ENCODE measurements at regions not wholly inside any gene's neighbourhood (a gene's known extent, or its start where the extent isn't known, plus 50 kb on each side); places are given as distances from the start of the nearest gene placed in this dataset.

DNA sequence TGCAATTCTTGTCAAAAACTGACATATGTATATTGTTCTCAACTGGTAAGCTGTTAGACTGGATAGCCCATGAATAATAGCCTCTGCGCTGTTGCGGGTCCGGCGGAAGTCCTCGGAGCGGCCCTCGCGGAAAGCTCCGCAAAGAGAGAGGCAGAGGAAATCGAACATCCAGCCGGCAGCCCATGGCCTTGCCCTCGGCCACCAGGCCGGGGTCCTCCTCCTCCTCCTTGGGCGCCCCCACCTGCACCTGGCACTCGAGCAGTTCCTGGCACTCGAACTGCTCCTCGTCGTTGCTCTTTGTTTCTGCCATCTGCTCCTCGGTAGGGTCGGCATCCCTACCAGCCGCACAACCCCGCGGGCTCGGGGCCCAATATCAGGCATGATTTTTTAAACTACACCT, 1176.3 kb downstream of the PCDH18 start (continued):
- TF ChIP-seq, protein P1, sequence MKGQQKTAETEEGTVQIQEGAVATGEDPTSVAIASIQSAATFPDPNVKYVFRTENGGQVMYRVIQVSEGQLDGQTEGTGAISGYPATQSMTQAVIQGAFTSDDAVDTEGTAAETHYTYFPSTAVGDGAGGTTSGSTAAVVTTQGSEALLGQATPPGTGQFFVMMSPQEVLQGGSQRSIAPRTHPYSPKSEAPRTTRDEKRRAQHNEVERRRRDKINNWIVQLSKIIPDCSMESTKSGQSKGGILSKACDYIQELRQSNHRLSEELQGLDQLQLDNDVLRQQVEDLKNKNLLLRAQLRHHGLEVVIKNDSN (IDR thresholded peaks at IDR 0.05; ENCODE audit: borderline replicate concordance, extremely low read length, insufficient read depth, low read depth, low read length), result no peak
- no peak for TF ChIP-seq RELB (IDR thresholded peaks at IDR 0.05; ENCODE audit: low read depth)

DNA sequence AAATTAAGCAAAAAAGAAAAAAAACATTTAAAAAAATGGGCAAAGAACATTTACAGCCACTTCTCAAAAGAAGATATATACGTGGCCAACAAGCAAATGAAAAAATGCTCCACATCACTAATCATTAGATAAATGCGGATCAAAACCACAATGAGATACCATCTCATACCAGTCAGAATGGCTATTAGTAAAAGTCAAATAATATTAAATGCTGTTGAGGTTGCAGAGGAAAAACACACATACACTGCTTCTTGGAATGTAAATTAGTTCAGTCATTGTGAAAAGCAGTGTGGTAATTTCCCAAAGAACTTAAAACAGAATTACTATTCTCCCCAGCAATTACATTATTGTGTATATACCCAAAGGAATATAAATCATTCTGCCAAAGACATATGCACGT, 1189.0 kb downstream of the PCDH18 start:
- no TSS peak for BruUV-seq (replicated peaks)
- RAD21 ChIA-PET (ENCODE audit: unreplicated experiment), result no interaction called here
- 52% methylated on average over 3 of the region's 3 CpGs for WGBS (ENCODE audit: insufficient coverage, insufficient replicate concordance, low lambda C conversion rate, missing lambda C conversion rate)

GRCh38 chr4:136342666-136343065, 1189.6 kb downstream of the PCDH18 start:
- WGBS (ENCODE audit: insufficient coverage, insufficient replicate concordance, low lambda C conversion rate, missing lambda C conversion rate), result 2% methylated on average over 3 of the region's 3 CpGs
- FAIRE-seq (no peak), ATAC-seq (no peak), DNase-seq (ENCODE audit: low read depth, low spot score) (no peak)
- ChIA-PET POLR2A (no interaction called here), SMC1A (ENCODE audit: uncharacterized antibody, unreplicated experiment) (no interaction called here), RAD21 (ENCODE audit: unreplicated experiment) (no interaction called here), CTCF (no interaction called here)
- intact Hi-C loops (cut with micrococcal nuclease; ENCODE audit: unreplicated experiment) (no loop called here), in situ Hi-C loops (cut with MboI) (no loop called here)
- Histone ChIP-seq H4K20me1 (ENCODE audit: control insufficient read depth, insufficient read depth) (no peaks in the 10 kb centered on the region), H3K79me2 (ENCODE audit: control insufficient read depth, insufficient read depth, low read length) (no peaks in the 10 kb centered on the region), H3K27me3 (replicated peaks in 1 of 2; ENCODE audit: control insufficient read depth in 2 of 2, insufficient read depth in 2 of 2, low read length in 1 of 2) (no peaks in the 10 kb centered on the region), H2AFZ (ENCODE audit: control insufficient read depth, low read depth, low read length) (no peak overlapping the region), H3K4me1 (ENCODE audit: control insufficient read depth, insufficient read depth, low read length) (no peaks in the 10 kb centered on the region), H3K27ac (ENCODE audit: control insufficient read depth, insufficient read depth) (no peak overlapping the region), H3K9me3 (replicated peaks; ENCODE audit: control insufficient read depth, insufficient read depth, low read length) (no peaks in the 10 kb centered on the region), H3K4me2 (ENCODE audit: control insufficient read depth, insufficient read depth) (no peak overlapping the region), H3K4me3 (no peak overlapping the region), H3K9ac (ENCODE audit: control insufficient read depth, insufficient read depth, low read length) (no peak overlapping the region), H3K36me3 (ENCODE audit: control insufficient read depth in 2 of 2, insufficient read depth in 2 of 2, low read length in 1 of 2) (no peaks in the 10 kb centered on the region)
- BruUV-seq (replicated peaks), result no TSS peak
- no peak for TF ChIP-seq HDAC6 (IDR thresholded peaks at IDR 0.05; ENCODE audit: unreplicated experiment)
- TF ChIP-seq, protein P2, sequence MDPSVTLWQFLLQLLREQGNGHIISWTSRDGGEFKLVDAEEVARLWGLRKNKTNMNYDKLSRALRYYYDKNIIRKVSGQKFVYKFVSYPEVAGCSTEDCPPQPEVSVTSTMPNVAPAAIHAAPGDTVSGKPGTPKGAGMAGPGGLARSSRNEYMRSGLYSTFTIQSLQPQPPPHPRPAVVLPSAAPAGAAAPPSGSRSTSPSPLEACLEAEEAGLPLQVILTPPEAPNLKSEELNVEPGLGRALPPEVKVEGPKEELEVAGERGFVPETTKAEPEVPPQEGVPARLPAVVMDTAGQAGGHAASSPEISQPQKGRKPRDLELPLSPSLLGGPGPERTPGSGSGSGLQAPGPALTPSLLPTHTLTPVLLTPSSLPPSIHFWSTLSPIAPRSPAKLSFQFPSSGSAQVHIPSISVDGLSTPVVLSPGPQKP (IDR thresholded peaks at IDR 0.05; ENCODE audit: low read depth, low read length), result no peak
- TF ChIP-seq ZZZ3 (IDR thresholded peaks at IDR 0.05; ENCODE audit: control insufficient read depth, insufficient read length, low read depth), result no peak
- TF ChIP-seq E2F4 (IDR thresholded peaks at IDR 0.05; ENCODE audit: low read depth, low read length), result no peak
- no peak for TF ChIP-seq E2F8 (IDR thresholded peaks at IDR 0.05; ENCODE audit: low read depth, partially characterized antibody)

More for the DNA sequence above, 1189.0 kb downstream of the PCDH18 start:
- Histone ChIP-seq H3K9me3 (replicated peaks; ENCODE audit: control insufficient read depth, insufficient read depth, low read length) (no peaks in the 10 kb centered on the region), H3K4me1 (ENCODE audit: control insufficient read depth, insufficient read depth, low read length) (no peaks in the 10 kb centered on the region), H4K20me1 (ENCODE audit: control insufficient read depth, insufficient read depth) (no peaks in the 10 kb centered on the region), H3K27ac (ENCODE audit: control insufficient read depth, insufficient read depth) (no peak overlapping the region), H2AFZ (ENCODE audit: control insufficient read depth, low read depth, low read length) (no peak overlapping the region), H3K4me3 (no peak overlapping the region), H3K79me2 (ENCODE audit: control insufficient read depth, insufficient read depth, low read length) (no peaks in the 10 kb centered on the region), H3K27me3 (replicated peaks in 1 of 2; ENCODE audit: control insufficient read depth in 2 of 2, insufficient read depth in 2 of 2, low read length in 1 of 2) (no peaks in the 10 kb centered on the region), H3K36me3 (ENCODE audit: control insufficient read depth in 2 of 2, insufficient read depth in 2 of 2, low read length in 1 of 2) (no peaks in the 10 kb centered on the region), H3K4me2 (ENCODE audit: control insufficient read depth, insufficient read depth) (no peak overlapping the region), H3K9ac (ENCODE audit: control insufficient read depth, insufficient read depth, low read length) (no peak overlapping the region)
- TF ChIP-seq SMC3 (IDR thresholded peaks at IDR 0.05; ENCODE audit: borderline replicate concordance, low read length), result no peak
- TF ChIP-seq ASH2L (IDR thresholded peaks at IDR 0.05; ENCODE audit: borderline replicate concordance, low read depth), result no peak
- ChIA-PET SMC1A (ENCODE audit: uncharacterized antibody, unreplicated experiment) (no interaction called here), POLR2A (no interaction called here), CTCF (no interaction called here)
- DNase-seq (ENCODE audit: low read depth, low spot score) (no peak), FAIRE-seq (no peak), ATAC-seq (no peak)
- in situ Hi-C loops (cut with MboI) (no loop called here), intact Hi-C loops (cut with micrococcal nuclease; ENCODE audit: unreplicated experiment) (no loop called here)
